ENCODE measurements at regions not wholly inside any gene's neighbourhood (a gene's known extent, or its start where the extent isn't known, plus 50 kb on each side); places are given as distances from the start of the nearest gene placed in this dataset.
"Not testable (repeated sequence)": the region's sequence is repeated elsewhere in the genome, so short reads cannot be mapped to it uniquely, and the experiment has no call there.

DNA sequence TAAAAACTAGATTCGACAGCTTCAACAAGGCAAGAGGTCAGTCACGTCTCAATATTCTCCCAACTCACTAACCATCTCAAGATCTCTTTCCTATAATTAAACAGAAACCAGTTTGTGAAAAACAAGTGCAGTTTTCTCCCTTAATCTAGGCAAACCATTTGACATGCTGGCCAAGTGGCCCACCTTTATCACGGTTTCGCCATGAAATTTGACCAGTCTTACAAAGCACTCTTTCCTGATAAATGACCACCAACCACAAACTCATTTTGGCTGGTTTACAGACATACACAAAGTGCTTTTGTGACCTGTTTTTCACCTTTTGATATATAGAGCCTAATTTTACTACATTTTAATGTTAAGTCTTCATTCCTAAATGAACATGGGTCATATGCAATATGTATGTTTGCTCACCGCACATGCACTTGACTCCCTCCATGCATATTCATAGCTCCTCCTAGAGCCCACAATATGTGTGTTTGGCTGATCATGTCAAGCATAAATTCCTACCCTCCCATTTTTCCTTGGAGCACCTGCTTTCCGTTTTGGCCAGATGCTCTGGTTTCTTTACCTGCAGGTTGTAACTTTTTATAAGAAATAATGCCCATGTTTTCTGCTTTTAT, 385.1 kb downstream of the RAD51AP2 start:
- DNase-seq (ENCODE audit: low read depth), result no peak

DNA sequence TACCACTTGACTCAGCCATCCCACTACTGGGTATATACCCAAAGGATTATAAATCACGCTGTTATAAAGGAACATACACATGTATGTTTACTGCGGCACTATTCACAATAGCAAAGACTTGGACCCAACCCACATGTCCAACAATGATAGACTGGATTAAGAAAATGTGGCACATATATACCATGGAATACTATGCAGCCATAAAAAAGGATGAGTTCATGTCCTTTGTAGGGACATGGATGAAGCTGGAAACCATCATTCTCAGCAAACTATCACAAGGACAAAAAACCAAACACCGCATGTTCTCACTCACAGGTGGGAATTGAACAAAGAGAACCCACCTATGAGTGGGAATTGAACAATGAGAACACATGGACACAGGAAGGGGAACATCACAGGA, 387.6 kb downstream of the RAD51AP2 start:
- not testable (repeated sequence) for DNase-seq (ENCODE audit: low read depth)

DNA sequence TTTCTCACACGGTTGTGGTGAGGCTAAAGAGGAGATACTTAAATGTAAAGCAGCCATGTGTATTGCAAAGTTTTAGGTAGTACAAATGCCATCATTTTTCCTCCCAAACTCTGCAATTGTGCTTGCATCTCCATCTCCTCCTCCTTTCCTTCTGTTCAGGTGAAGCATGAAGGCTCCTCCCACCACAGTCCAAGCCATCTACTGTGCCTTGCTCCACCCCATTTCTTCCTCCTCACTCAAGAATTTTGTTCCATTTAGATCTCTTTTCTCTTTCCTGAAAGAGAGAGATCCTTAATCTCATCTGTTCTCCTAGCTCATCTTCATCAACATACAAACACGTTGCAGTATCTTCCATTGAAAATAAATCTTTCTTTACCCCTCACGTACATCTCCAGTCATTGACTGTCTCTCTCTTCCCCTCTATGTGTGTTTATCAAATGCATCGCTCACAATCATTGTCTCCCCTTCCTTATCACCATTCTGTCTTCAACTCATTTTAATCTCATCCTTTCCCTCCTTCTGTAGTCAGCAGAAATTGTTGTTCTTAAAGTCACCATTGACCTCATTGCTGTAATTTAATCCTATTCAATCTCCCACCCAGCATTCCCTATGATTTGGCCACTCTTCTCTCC, 392.1 kb downstream of the RAD51AP2 start:
- no peak for DNase-seq (ENCODE audit: low read depth)

- no peak for DNase-seq (ENCODE audit: low read depth)
Measured at GRCh38 chr2:17124575-17125318, 393.5 kb downstream of the RAD51AP2 start.

GRCh38 chr2:17122887-17123501, 395.2 kb downstream of the RAD51AP2 start:
- no peak for DNase-seq (ENCODE audit: low read depth)

- DNase-seq (ENCODE audit: low read depth), result no peak
Measured at GRCh38 chr2:17115466-17115865, 402.8 kb downstream of the RAD51AP2 start.

- no peak for DNase-seq (ENCODE audit: low read depth)
Measured at GRCh38 chr2:17115042-17115441, 403.2 kb downstream of the RAD51AP2 start.

DNA sequence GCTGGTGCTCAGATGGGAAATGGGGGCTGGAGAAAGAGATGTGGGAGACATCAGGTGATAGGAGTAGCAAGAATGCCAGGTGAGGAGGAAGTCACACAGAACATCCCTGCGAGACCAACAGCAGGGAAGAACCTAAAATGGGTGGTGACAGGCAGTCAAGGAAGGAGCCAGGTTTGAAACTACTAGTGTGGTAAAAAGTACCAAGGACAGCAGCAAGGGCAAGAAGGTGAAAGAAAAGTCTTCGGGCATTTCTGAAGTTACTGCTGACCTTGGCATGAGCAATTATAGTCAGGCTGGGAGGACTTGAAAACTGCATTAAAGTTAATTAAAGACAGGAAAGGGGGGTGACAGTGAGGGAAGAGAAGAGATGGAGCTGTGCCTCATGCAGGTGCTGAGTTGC, 410.4 kb downstream of the RAD51AP2 start:
- no peak for DNase-seq (ENCODE audit: low read depth)

GRCh38 chr2:17107151-17107550, 411.1 kb downstream of the RAD51AP2 start:
- DNase-seq (ENCODE audit: low read depth), result no peak

DNA sequence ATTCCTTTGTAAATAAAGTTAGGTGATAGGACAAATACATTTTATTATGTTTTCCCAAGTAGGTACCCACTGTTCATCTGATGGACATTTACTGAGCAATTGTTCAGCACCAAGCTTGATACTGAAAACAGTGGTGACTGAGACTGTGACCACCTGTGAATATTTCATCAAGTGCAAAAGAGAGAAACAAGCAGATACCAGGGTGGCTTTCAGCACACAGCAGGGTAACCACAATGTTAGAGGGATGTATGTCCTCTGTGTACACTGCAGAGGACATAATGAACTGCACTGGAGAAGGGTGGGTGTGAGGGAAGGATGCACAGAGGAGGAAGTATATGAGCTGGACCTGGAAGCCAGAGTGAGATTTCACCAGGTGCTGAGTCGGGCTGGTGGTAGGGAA, 411.8 kb downstream of the RAD51AP2 start:
- no peak for DNase-seq (ENCODE audit: low read depth)

DNA sequence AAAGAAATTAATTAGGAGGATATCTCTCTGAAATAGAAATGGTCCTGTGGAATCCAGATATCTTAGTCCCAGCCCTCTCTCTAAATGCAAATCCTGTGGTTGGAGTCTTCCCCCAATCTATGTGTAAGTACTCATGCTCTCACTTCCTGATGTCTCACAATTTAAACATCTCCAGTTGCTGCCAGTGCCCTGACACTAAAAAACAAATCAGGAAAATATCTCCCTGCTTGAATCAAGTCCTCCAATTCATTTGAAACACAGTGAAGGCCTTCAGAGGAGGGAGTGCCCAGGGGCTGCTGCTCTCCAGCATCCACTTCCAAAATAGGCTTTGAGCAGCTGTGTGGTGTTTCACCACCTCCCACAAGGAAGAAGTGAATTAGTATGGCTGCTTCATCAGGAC, 413.8 kb downstream of the RAD51AP2 start:
- no peak for DNase-seq (ENCODE audit: low read depth)

DNA sequence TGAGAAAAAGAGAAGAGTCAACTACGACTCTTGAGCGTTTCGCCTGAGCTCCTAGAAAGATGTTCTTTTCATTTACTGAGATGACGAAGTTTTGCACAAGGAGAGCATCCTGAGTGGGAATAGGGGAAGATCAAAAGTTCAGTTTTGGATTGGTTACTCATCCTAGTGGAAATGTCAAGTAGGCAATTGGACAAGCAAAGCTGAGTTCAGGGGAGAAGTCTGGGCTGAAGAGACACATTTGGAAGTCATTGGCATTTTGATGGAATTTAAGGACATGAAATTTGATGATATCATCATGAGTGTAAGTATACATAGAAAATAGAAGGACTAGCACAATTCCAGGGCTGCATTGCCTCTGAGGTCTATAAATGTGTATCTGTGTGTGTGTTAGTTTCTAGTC, 416.6 kb downstream of the RAD51AP2 start:
- no peak for DNase-seq (ENCODE audit: low read depth)

- DNase-seq (ENCODE audit: low read depth), result no peak
Measured at GRCh38 chr2:17101091-17101490, 417.1 kb downstream of the RAD51AP2 start.

- no peak for DNase-seq (ENCODE audit: low read depth)
Measured at GRCh38 chr2:17095340-17095739, 422.9 kb downstream of the RAD51AP2 start.

- no peak for DNase-seq (ENCODE audit: low read depth)
Measured at GRCh38 chr2:17093712-17094111, 424.5 kb downstream of the RAD51AP2 start.

- no peak for DNase-seq (ENCODE audit: low read depth)
Measured at GRCh38 chr2:17086990-17087389, 421.4 kb upstream of the CYRIA start.

DNA sequence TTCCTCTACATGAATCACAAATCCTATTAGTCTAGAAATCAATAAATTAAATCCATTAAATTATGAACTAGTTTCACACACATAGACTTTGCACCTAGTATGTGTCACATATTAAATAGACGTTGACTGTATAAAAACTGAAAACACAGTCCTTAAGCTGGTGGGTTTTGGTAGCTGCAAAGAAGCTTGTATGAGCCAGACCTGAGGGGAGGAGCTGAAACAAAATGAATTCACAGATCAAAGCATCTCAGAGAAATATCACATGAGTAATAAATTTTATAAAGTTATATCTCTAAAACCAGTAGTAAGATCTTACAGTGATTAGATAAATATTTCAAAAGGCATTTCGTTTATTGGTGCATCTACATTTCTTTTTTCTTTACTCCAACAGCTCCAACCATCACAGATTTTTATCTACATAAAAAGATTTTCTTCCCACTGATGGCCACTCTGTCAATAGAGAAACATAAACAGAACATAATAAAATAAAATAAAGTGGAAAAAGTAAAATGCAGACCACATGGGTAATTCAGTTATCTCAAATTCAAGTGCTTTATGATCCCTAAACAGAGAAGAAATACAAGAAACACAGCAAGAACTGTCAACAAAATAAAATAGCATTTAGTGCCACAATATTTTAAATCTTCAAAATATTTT, 420.0 kb upstream of the CYRIA start:
- no peak for DNase-seq (ENCODE audit: low read depth)

- DNase-seq (ENCODE audit: low read depth), result no peak
Measured at GRCh38 chr2:17084877-17085276, 419.2 kb upstream of the CYRIA start.

DNA sequence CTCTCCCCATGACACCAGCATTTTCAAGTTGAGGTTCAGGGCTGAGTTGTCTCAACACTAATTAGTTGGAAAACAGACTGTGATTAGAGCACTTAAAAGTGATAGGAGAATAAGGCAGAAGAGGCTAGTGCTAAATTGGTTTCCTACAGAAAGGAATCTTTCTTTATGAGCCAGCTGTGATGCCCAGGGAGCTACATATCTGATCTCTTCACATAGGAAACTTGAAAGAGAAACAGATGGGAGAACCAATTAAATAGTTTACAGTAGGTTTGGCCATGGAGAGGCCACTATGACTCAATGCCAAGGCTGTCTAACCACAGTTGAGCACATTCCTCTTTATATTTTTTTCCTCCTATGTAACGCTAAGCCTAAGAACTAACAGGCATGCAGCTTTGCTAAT, 418.3 kb upstream of the CYRIA start:
- no peak for DNase-seq (ENCODE audit: low read depth)

GRCh38 chr2:17079262-17079661, 413.6 kb upstream of the CYRIA start:
- DNase-seq (ENCODE audit: low read depth), result no peak

GRCh38 chr2:17076533-17076932, 410.9 kb upstream of the CYRIA start:
- no peak for DNase-seq (ENCODE audit: low read depth)

DNA sequence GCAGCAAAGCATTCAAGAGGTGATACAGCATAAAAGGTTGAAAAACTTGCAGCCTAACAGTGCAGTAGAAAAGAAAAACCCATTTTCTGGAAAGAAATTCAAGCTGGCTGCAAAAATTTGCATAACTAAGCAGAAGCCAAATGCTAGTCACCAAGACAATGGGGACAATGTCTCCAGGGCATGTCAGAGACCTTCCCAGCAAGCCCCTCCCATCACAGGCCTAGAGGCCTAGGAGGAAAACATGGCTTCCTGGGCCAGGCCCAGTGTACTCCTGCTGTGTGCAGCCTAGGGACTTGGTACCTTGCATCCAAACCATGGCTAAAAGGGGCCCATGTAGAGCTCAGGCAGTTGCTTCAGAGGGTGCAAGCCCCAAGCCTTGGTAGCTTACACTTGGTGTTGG, 405.1 kb upstream of the CYRIA start:
- DNase-seq (ENCODE audit: low read depth), result no peak

DNA sequence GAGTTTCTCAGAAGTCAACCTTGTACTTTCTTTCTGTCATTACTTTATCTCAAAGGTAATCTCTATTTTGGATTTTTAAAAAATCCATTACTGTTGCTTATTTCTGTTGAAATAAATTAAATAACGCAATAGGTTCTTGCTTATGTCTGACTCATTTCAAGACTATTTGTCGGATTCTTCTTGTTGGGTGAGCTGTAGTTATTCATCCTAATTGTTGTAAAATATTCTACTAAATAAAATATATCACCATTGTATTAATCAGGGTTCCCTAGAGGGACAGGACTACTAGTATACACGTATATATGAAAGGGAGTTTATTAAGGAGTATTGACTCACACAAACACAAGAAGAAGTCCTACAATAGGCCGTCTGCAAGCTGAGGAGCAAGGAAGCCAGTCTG, 403.9 kb upstream of the CYRIA start:
- no peak for DNase-seq (ENCODE audit: low read depth)

All from activated T-cell treated with anti-CD3 and anti-CD28 coated beads for 48 hours (primary cell).